ENCODE measurements at regions not wholly inside any gene's neighbourhood (a gene's known extent, or its start where the extent isn't known, plus 50 kb on each side); places are given as distances from the start of the nearest gene placed in this dataset.

- no peak for DNase-seq
Observed at GRCh38 chr12:65630555-65630954, 193.7 kb upstream of the HMGA2 start.

GRCh38 chr12:65631621-65632111 is 192.6 kb upstream of the HMGA2 start:
- DNase-seq = peak; percentile 99

GRCh38 chr12:65632131-65632855 is 192.0 kb upstream of the HMGA2 start:
- no peak for DNase-seq

GRCh38 chr12:65634061-65634460 is 190.2 kb upstream of the HMGA2 start:
- DNase-seq = no peak

GRCh38 chr12:65634626-65635331 is 189.5 kb upstream of the HMGA2 start:
- peak; percentile 76 for DNase-seq

- DNase-seq = no peak
Observed at GRCh38 chr12:65636436-65636835, 187.8 kb upstream of the HMGA2 start.

- no peak for DNase-seq
Observed at GRCh38 chr12:65637150-65637549, 187.1 kb upstream of the HMGA2 start.

GRCh38 chr12:65637774-65638173 is 186.5 kb upstream of the HMGA2 start:
- DNase-seq = peak; percentile 52

GRCh38 chr12:65638324-65638723 is 186.0 kb upstream of the HMGA2 start:
- DNase-seq = no peak

GRCh38 chr12:65640489-65640901 is 183.8 kb upstream of the HMGA2 start:
- peak; percentile 83 for DNase-seq

- DNase-seq = no peak
Observed at GRCh38 chr12:65642061-65642661, 182.1 kb upstream of the HMGA2 start.

GRCh38 chr12:65643171-65643570 is 181.1 kb upstream of the HMGA2 start:
- DNase-seq = no peak

- no peak for DNase-seq
Observed at GRCh38 chr12:65643595-65644386, 180.5 kb upstream of the HMGA2 start.

- DNase-seq = no peak
Observed at GRCh38 chr12:65646127-65646643, 178.1 kb upstream of the HMGA2 start.

- no peak for DNase-seq
Observed at GRCh38 chr12:65647074-65647473, 177.2 kb upstream of the HMGA2 start.

- DNase-seq = peak; percentile 69
Observed at GRCh38 chr12:65648461-65648860, 175.8 kb upstream of the HMGA2 start.

GRCh38 chr12:65649126-65649525 is 175.2 kb upstream of the HMGA2 start:
- DNase-seq = peak; percentile 99

GRCh38 chr12:65651060-65651459 is 173.2 kb upstream of the HMGA2 start:
- DNase-seq = no peak

GRCh38 chr12:65653321-65653720 is 171.0 kb upstream of the HMGA2 start:
- DNase-seq = no peak

GRCh38 chr12:65653946-65654629 is 170.2 kb upstream of the HMGA2 start:
- DNase-seq = no peak

- no peak for DNase-seq
Observed at GRCh38 chr12:65655074-65655493, 169.2 kb upstream of the HMGA2 start.
